CD4-positive, alpha-beta T cell (primary cell): ENCODE measurements at regions not wholly inside any gene's neighbourhood (a gene's known extent, or its start where the extent isn't known, plus 50 kb on each side); places are given as distances from the start of the nearest gene placed in this dataset.

ENCODE experiments used
- ATAC-seq: fragments of 200-7000 bp; cut with Tn5 transposase; one replicate; pipeline ENCODE4 v1.10.0; 2022; ENCODE audit warnings: mild to moderate bottlenecking; ENCODE audit not compliant: poor library complexity
- CTCF ChIA-PET: fragments of 350-600 bp; sonication (Branson Sonifier 250); formaldehyde crosslinking; loops from one replicate; lab custom pipeline; 2021; ENCODE audit warnings: antibody characterized with exemption, inconsistent platforms; lab: Charles Lee
- POLR2A ChIA-PET: fragments of 350-600 bp; sonication (Branson Sonifier 250); formaldehyde crosslinking; loops from one replicate; lab custom pipeline; 2021; ENCODE audit warnings: antibody characterized with exemption, inconsistent platforms; lab: Charles Lee
- DNase-seq, 14 experiments: peaks; one replicate each; pipeline ENCODE4 v3.0.0-alpha.2; 2013 to 2020; ENCODE audit warnings: mixed read lengths in 2 of 14
- H3K27ac ChIP-seq, 2 donors: one replicate each; pipeline versions ENCODE4 v1.5.1 to v1.7.0; 2013; ENCODE audit warnings: low read length in 2 of 2, low read depth in 1 of 2, mild to moderate bottlenecking in 1 of 2
- H3K27me3 ChIP-seq, 2 experiments: 1 replicate in 1 of 2; 2 replicates in 1 of 2; pipeline versions ENCODE4 v1.6.1 to v1.7.0; 2013; ENCODE audit warnings: low read length in 2 of 2, control low read depth in 1 of 2, mild to moderate bottlenecking in 1 of 2, moderate library complexity in 1 of 2; ENCODE audit not compliant: insufficient read depth in 2 of 2, control insufficient read depth in 1 of 2
- H3K36me3 ChIP-seq: one replicate; pipeline ENCODE4 v1.6.1; 2013; ENCODE audit warnings: low read length, control low read depth; ENCODE audit not compliant: insufficient read depth
- H3K4me1 ChIP-seq: one replicate; pipeline ENCODE4 v1.6.1; 2013; ENCODE audit warnings: low read length, control low read depth; ENCODE audit not compliant: insufficient read depth
- H3K4me3 ChIP-seq: one replicate; pipeline ENCODE4 v1.5.1; 2013; ENCODE audit warnings: mild to moderate bottlenecking, low read length, moderate library complexity
- H3K9me3 ChIP-seq, 2 experiments: 1 replicate in 1 of 2; 2 replicates in 1 of 2; pipeline versions ENCODE4 v1.6.1 to v1.7.0; 2013; ENCODE audit warnings: low read length in 2 of 2, mild to moderate bottlenecking in 2 of 2, control low read depth in 1 of 2, moderate library complexity in 1 of 2; ENCODE audit not compliant: control insufficient read depth in 1 of 2, insufficient read depth in 1 of 2
- H3K27ac Mint-ChIP-seq: one replicate; pipeline ENCODE4 v1.8.0; 2020; ENCODE audit warnings: mixed read lengths
- H3K27me3 Mint-ChIP-seq: one replicate; pipeline ENCODE4 v1.8.0; 2021; ENCODE audit warnings: mixed read lengths
- H3K36me3 Mint-ChIP-seq: one replicate; pipeline ENCODE4 v1.8.0; 2021; ENCODE audit warnings: low read depth, mixed read lengths
- H3K4me1 Mint-ChIP-seq: one replicate; pipeline ENCODE4 v1.8.0; 2021; ENCODE audit warnings: low read depth, mixed read lengths
- H3K4me3 Mint-ChIP-seq: one replicate; pipeline ENCODE4 v1.8.0; 2020; ENCODE audit warnings: mild to moderate bottlenecking, mixed read lengths
- H3K9me3 Mint-ChIP-seq: one replicate; pipeline ENCODE4 v1.8.0; 2020; ENCODE audit warnings: mixed read lengths
- CTCF ChIP-seq: fragments of 200-600 bp; IDR thresholded peaks from one replicate; pipeline ENCODE4 v1.8.0; 2022; ENCODE audit warnings: antibody characterized with exemption, mild to moderate bottlenecking
- intact Hi-C, 2 experiments: fragments of 100-400 bp; cut with DNase I in 1 of 2; cut with micrococcal nuclease in 1 of 2; formaldehyde crosslinking; loops; one replicate each; pipeline versions ENCODE4 v1.15.1 to v1.9.0; 2023 to 2025; cut with DNase I, micrococcal nuclease

GRCh38 chr1:76799700-76800099 is 67.6 kb upstream of the ST6GALNAC5 start:
- intact Hi-C loops, result no loop called here
- H3K4me1 Mint-ChIP-seq, result no peaks in the 10 kb centered on the region
- Histone ChIP-seq H3K9me3 (no peaks in the 10 kb centered on the region), H3K27ac (no peak overlapping the region), H3K27me3 (no peaks in the 10 kb centered on the region), H3K36me3 (no peaks in the 10 kb centered on the region), H3K4me3 (no peak overlapping the region), H3K4me1 (no peaks in the 10 kb centered on the region)
- H3K4me3 Mint-ChIP-seq, result no peak overlapping the region
- H3K36me3 Mint-ChIP-seq, result no peaks in the 10 kb centered on the region
- no peak for ATAC-seq
- CTCF ChIA-PET, result no interaction called here
- H3K27ac Mint-ChIP-seq, result no peak overlapping the region
- H3K9me3 Mint-ChIP-seq, result no peaks in the 10 kb centered on the region
- POLR2A ChIA-PET, result no interaction called here
- no peaks in the 10 kb centered on the region for H3K27me3 Mint-ChIP-seq
- no peak for DNase-seq
- TF ChIP-seq CTCF, result no peak

DNA sequence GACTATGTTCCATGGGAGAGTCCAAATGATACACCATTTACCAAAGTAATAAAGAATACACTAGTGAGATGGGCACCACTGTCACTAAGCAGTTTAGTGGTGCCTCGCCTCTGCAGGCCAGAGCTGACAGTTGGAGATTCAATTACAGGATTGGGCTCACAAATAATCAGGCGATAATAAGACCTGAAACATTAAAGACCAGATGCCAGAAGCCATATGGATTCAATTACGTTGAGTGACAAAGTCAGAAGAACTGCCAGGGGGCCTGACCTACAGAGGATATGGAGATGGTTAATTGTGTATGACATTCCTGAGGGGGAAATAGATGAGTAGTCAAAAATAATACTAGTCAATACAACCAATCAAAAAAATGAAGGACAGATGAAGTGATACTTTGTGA is 65.2 kb upstream of the ST6GALNAC5 start:
- no peaks in the 10 kb centered on the region for H3K4me1 ChIP-seq
- H3K9me3 Mint-ChIP-seq, result no peaks in the 10 kb centered on the region
- no peak for TF ChIP-seq CTCF
- H3K36me3 ChIP-seq, result no peaks in the 10 kb centered on the region
- intact Hi-C loops, result no loop called here
- ChIA-PET CTCF (no interaction called here), POLR2A (no interaction called here)
- ATAC-seq (no peak), DNase-seq (no peak)
- no peaks in the 10 kb centered on the region for H3K9me3 ChIP-seq
- no peak overlapping the region for H3K27ac ChIP-seq
- H3K4me3 Mint-ChIP-seq, result no peak overlapping the region
- H3K27me3 ChIP-seq, result no peaks in the 10 kb centered on the region
- H3K4me1 Mint-ChIP-seq, result no peaks in the 10 kb centered on the region
- H3K4me3 ChIP-seq, result no peak overlapping the region
- no peaks in the 10 kb centered on the region for H3K36me3 Mint-ChIP-seq
- no peak overlapping the region for H3K27ac Mint-ChIP-seq
- no peaks in the 10 kb centered on the region for H3K27me3 Mint-ChIP-seq

DNA sequence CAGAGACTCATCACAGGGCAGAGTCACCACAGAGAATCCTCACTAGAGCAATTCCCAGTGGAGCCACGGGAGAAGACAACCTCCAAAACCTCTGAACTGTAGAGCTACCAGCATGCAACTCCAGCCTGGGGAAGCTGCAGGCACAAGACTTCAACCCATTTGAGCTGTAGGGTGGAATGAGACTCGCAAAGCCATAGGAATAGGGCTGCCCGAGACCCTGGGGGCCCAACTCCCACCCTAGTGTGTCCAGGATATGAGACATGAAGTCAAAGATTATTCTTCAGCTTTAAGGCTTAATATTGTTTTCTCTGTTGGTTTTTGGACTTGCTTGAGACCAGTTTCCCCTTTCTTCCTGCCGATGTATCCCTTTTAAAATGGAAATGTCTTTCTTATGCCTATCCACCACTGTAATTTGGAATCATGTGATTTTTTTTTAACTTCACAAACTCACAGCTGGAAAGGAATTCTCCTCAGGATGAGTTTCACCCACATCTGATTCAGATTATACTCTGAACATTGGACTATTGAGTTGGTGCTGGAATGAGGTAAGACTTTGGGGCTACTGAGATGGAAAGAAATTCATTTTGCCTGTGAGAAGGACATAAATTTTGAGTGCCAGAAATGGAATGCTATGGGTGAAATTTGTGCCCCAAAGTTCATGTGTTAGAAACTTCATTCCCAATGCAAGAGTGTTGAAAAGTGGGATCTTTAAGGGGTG is 59.6 kb upstream of the ST6GALNAC5 start:
- no peak overlapping the region for H3K27ac ChIP-seq
- no peaks in the 10 kb centered on the region for H3K4me1 Mint-ChIP-seq
- H3K36me3 Mint-ChIP-seq, result no peaks in the 10 kb centered on the region
- DNase-seq (no peak), ATAC-seq (no peak)
- no peaks in the 10 kb centered on the region for H3K36me3 ChIP-seq
- no peak for TF ChIP-seq CTCF
- no peak overlapping the region for H3K27ac Mint-ChIP-seq
- H3K9me3 ChIP-seq, result no peaks in the 10 kb centered on the region
- intact Hi-C loops, result no loop called here
- no peaks in the 10 kb centered on the region for H3K9me3 Mint-ChIP-seq
- no peak overlapping the region for H3K4me3 ChIP-seq
- ChIA-PET POLR2A (no interaction called here), CTCF (no interaction called here)
- H3K4me1 ChIP-seq, result no peaks in the 10 kb centered on the region
- H3K4me3 Mint-ChIP-seq, result no peak overlapping the region
- H3K27me3 ChIP-seq, result no peaks in the 10 kb centered on the region
- peaks cover 4% of the 10 kb centered on the region for H3K27me3 Mint-ChIP-seq
